Central memory CD8-positive, alpha-beta T cell (primary cell): ENCODE measurements at regions not wholly inside any gene's neighbourhood (a gene's known extent, or its start where the extent isn't known, plus 50 kb on each side); places are given as distances from the start of the nearest gene placed in this dataset.
"Not testable (repeated sequence)": the region's sequence is repeated elsewhere in the genome, so short reads cannot be mapped to it uniquely, and the experiment has no call there.

ENCODE experiments used
- ATAC-seq: fragments of 150-1000 bp; cut with Tn5 transposase; replicated peaks from 2 replicates; pipeline ENCODE4 v1.10.0; 2022; ENCODE audit warnings: mild to moderate bottlenecking, moderate FRiP score, moderate number of reproducible peaks; ENCODE audit not compliant: poor library complexity, severe bottlenecking; ENCODE audit errors: extremely low read depth
- DNase-seq, 2 donors: peaks; one replicate each; pipeline ENCODE4 v3.0.0; 2021; ENCODE audit warnings: low spot score in 2 of 2
- H3K27ac Mint-ChIP-seq: one replicate; pipeline ENCODE4 v1.8.0; 2022; ENCODE audit warnings: low read depth, mild to moderate bottlenecking, moderate library complexity, mixed read lengths
- H3K27me3 Mint-ChIP-seq: one replicate; pipeline ENCODE4 v1.8.0; 2022; ENCODE audit warnings: mixed read lengths
- H3K36me3 Mint-ChIP-seq: one replicate; pipeline ENCODE4 v1.8.0; 2022; ENCODE audit warnings: mild to moderate bottlenecking, moderate library complexity, mixed read lengths; ENCODE audit not compliant: insufficient read depth
- H3K4me1 Mint-ChIP-seq: one replicate; pipeline ENCODE4 v1.8.0; 2022; ENCODE audit warnings: mixed read lengths
- H3K4me3 Mint-ChIP-seq: one replicate; pipeline ENCODE4 v1.8.0; 2022; ENCODE audit warnings: mild to moderate bottlenecking, moderate library complexity, mixed read lengths
- H3K9me3 Mint-ChIP-seq: one replicate; pipeline ENCODE4 v1.8.0; 2022; ENCODE audit warnings: mixed read lengths

GRCh38 chr13:61608138-61608537 is 192.5 kb upstream of the PCDH20 start:
- no peaks in the 10 kb centered on the region for H3K27me3 Mint-ChIP-seq
- ATAC-seq (no peak), DNase-seq (no peak)
- H3K9me3 Mint-ChIP-seq: peaks cover 20% of the 10 kb centered on the region
- no peak overlapping the region for H3K27ac Mint-ChIP-seq
- H3K36me3 Mint-ChIP-seq: no peaks in the 10 kb centered on the region
- no peaks in the 10 kb centered on the region for H3K4me1 Mint-ChIP-seq
- H3K4me3 Mint-ChIP-seq: no peak overlapping the region

DNA sequence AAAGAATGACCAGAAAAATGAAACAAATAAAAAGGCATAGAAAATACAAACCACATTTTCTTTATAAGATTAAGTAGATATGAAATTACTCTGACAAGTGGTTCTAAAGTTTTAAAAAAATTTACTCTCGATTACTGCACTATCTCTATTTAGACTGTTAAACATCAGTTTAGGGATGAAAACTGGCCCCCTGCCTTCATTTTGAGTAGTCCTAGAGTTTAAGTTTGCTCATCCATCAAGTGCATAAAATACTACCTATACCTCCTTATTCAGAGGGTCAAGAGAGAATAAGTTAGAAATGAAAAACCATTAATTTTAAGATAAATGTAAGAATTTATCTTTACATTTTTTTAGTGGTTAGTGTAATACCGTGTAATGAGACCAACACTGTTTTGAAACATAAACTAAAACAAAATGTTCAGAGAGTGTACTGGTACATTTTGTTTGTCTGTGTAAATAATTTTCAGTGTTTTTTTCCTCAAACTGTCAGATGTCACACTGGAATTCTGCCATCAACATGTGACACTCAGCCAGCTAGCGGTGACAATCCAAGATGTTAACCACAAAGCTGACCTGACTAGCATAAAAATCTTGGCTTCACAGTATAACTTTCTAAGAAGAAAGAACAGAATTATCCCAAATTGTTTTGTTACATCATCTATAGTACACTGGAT is 184.8 kb upstream of the PCDH20 start:
- Mint-ChIP-seq H3K27ac (no peak overlapping the region), H3K9me3 (peaks cover 8% of the 10 kb centered on the region), H3K4me1 (no peaks in the 10 kb centered on the region), H3K27me3 (no peaks in the 10 kb centered on the region), H3K4me3 (no peak overlapping the region), H3K36me3 (no peaks in the 10 kb centered on the region)
- DNase-seq: no peak
- no peak for ATAC-seq

GRCh38 chr13:61592489-61592888 is 176.8 kb upstream of the PCDH20 start:
- no peaks in the 10 kb centered on the region for H3K4me1 Mint-ChIP-seq
- peaks cover 13% of the 10 kb centered on the region for H3K9me3 Mint-ChIP-seq
- H3K27me3 Mint-ChIP-seq: no peaks in the 10 kb centered on the region
- H3K36me3 Mint-ChIP-seq: no peaks in the 10 kb centered on the region
- H3K4me3 Mint-ChIP-seq: no peak overlapping the region
- H3K27ac Mint-ChIP-seq: no peak overlapping the region
- no peak for ATAC-seq
- no peak for DNase-seq

- Mint-ChIP-seq H3K9me3 (peaks cover 23% of the 10 kb centered on the region), H3K4me3 (no peak overlapping the region), H3K4me1 (no peaks in the 10 kb centered on the region), H3K36me3 (no peaks in the 10 kb centered on the region), H3K27ac (no peak overlapping the region), H3K27me3 (no peaks in the 10 kb centered on the region)
- ATAC-seq (no peak), DNase-seq (no peak)
These were observed 160.3 kb upstream of the PCDH20 start for GRCh38 chr13:61575973-61576372.

DNA sequence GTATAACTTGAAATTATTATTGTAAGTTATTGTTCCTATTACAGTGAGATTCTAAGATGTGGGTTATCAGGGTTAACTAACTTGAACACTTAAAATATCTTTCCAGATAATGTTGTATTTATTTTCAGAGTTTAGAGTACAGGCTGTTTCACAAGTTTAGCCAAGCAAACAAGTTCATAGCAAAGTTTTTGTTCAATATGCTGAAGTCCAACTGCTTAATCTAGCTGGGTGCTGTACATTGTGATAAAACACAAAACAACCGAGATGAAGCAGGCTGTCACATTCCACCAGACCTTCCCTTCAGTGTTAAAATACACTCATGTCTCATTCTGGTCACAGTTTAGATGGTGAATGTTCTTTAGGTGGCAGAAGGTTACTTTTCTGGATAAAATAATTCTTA is 148.0 kb upstream of the PCDH20 start:
- Mint-ChIP-seq H3K27ac (no peak overlapping the region), H3K4me3 (no peak overlapping the region), H3K9me3 (peaks cover 22% of the 10 kb centered on the region), H3K4me1 (no peaks in the 10 kb centered on the region), H3K36me3 (peaks cover 1% of the 10 kb centered on the region), H3K27me3 (no peaks in the 10 kb centered on the region)
- ATAC-seq: no peak
- no peak for DNase-seq

DNA sequence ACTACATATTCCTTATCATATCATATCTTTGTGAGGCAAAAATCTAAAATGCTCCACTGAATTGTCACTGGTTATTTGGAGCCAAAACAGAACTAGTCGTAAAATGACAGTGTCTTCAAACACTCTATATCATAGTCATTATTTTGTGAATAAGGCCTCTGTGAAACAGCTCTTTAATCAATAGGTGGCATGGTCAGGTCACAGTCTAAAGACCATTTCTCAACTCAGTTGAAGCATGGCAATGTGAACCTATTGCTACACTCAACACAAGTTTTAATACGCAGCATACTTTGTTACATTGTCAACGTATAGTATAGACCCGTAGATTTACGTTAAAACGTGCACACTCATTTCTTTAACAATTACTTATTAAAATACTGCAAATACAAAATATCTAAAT is 131.3 kb upstream of the PCDH20 start:
- peaks cover 11% of the 10 kb centered on the region for H3K9me3 Mint-ChIP-seq
- no peak overlapping the region for H3K27ac Mint-ChIP-seq
- ATAC-seq (no peak), DNase-seq (no peak)
- H3K4me1 Mint-ChIP-seq: no peaks in the 10 kb centered on the region
- no peak overlapping the region for H3K4me3 Mint-ChIP-seq
- no peaks in the 10 kb centered on the region for H3K36me3 Mint-ChIP-seq
- no peaks in the 10 kb centered on the region for H3K27me3 Mint-ChIP-seq

DNA sequence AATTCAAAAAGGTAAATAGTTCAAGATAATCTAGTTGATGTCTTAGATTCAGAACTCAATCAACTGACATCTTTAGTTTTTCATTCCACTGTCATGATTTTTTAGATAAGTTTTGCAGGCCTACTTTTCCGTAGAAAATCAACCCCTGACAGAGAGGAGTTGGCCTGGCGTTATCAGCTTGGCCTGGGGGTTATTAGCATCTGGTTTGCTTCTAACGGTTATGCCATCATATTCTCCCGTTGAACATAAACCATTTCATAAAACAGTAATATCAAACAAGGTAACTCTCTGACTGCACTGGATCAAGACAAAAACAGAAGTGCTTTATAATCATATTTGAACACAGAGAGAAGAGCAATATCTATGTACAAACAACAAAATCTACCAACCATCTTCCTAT is 130.8 kb upstream of the PCDH20 start:
- H3K4me1 Mint-ChIP-seq: no peaks in the 10 kb centered on the region
- H3K27ac Mint-ChIP-seq: no peak overlapping the region
- ATAC-seq (no peak), DNase-seq (no peak)
- H3K9me3 Mint-ChIP-seq: peaks cover 11% of the 10 kb centered on the region
- no peak overlapping the region for H3K4me3 Mint-ChIP-seq
- no peaks in the 10 kb centered on the region for H3K27me3 Mint-ChIP-seq
- no peaks in the 10 kb centered on the region for H3K36me3 Mint-ChIP-seq

GRCh38 chr13:61536433-61536832 is 120.8 kb upstream of the PCDH20 start:
- no peaks in the 10 kb centered on the region for H3K36me3 Mint-ChIP-seq
- DNase-seq (no peak), ATAC-seq (no peak)
- H3K9me3 Mint-ChIP-seq: peaks cover 5% of the 10 kb centered on the region
- no peak overlapping the region for H3K27ac Mint-ChIP-seq
- no peaks in the 10 kb centered on the region for H3K27me3 Mint-ChIP-seq
- H3K4me1 Mint-ChIP-seq: no peaks in the 10 kb centered on the region
- H3K4me3 Mint-ChIP-seq: no peak overlapping the region

GRCh38 chr13:61531383-61532065 is 115.9 kb upstream of the PCDH20 start:
- H3K27me3 Mint-ChIP-seq: no peaks in the 10 kb centered on the region
- ATAC-seq (no peak), DNase-seq (no peak)
- H3K9me3 Mint-ChIP-seq: peaks cover 11% of the 10 kb centered on the region
- no peak overlapping the region for H3K27ac Mint-ChIP-seq
- no peak overlapping the region for H3K4me3 Mint-ChIP-seq
- H3K36me3 Mint-ChIP-seq: no peaks in the 10 kb centered on the region
- no peaks in the 10 kb centered on the region for H3K4me1 Mint-ChIP-seq

- not testable (repeated sequence) for ATAC-seq, H3K4me3 Mint-ChIP-seq, DNase-seq, H3K27ac Mint-ChIP-seq, H3K4me1 Mint-ChIP-seq, H3K36me3 Mint-ChIP-seq, H3K27me3 Mint-ChIP-seq
- H3K9me3 Mint-ChIP-seq: peaks cover 15% of the 10 kb centered on the region
These were observed 103.6 kb upstream of the PCDH20 start for GRCh38 chr13:61519214-61519613.

DNA sequence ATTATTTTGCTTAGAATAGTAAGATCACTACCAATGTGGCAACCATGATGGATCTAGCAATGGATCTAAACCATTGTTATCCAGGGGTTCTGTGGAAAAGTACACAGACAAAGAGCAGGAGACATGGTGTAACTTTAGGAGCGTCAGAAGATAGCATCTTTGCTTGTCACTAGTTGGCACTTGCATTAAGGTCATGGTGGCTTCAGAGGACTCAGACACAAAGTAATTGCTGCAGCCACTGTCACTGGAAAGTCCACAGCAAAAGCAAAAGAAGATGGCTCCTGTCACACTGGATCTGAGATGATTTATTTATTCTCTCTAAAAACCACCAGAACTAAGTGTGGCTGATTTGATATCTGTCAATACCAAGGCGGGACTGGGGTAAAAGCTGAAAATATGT is 93.3 kb upstream of the PCDH20 start:
- H3K27ac Mint-ChIP-seq: no peak overlapping the region
- no peaks in the 10 kb centered on the region for H3K4me1 Mint-ChIP-seq
- no peak overlapping the region for H3K4me3 Mint-ChIP-seq
- ATAC-seq (no peak), DNase-seq (no peak)
- no peaks in the 10 kb centered on the region for H3K27me3 Mint-ChIP-seq
- no peaks in the 10 kb centered on the region for H3K36me3 Mint-ChIP-seq
- peaks cover 23% of the 10 kb centered on the region for H3K9me3 Mint-ChIP-seq

GRCh38 chr13:61500176-61500575 is 84.5 kb upstream of the PCDH20 start:
- no peak for DNase-seq
- Mint-ChIP-seq H3K4me3 (no peak overlapping the region), H3K9me3 (peaks cover 19% of the 10 kb centered on the region), H3K27ac (no peak overlapping the region), H3K27me3 (no peaks in the 10 kb centered on the region), H3K36me3 (no peaks in the 10 kb centered on the region), H3K4me1 (no peaks in the 10 kb centered on the region)
- no peak for ATAC-seq

GRCh38 chr13:61495648-61496047 is 80.0 kb upstream of the PCDH20 start:
- Mint-ChIP-seq H3K27me3 (no peaks in the 10 kb centered on the region), H3K36me3 (no peaks in the 10 kb centered on the region), H3K27ac (no peak overlapping the region), H3K4me3 (no peak overlapping the region), H3K4me1 (no peaks in the 10 kb centered on the region), H3K9me3 (peaks cover 35% of the 10 kb centered on the region)
- DNase-seq (no peak), ATAC-seq (no peak)
